Mucosa of descending colon (tissue), 3 donors: ENCODE measurements at regions not wholly inside any gene's neighbourhood (a gene's known extent, or its start where the extent isn't known, plus 50 kb on each side); places are given as distances from the start of the nearest gene placed in this dataset.

ENCODE experiments used
- ATAC-seq: fragments of 200-7000 bp; cut with Tn5 transposase; one replicate; pipeline ENCODE4 v1.9.1; 2020; ENCODE audit warnings: mild to moderate bottlenecking, moderate library complexity
- DNase-seq, 3 donors: peaks; one replicate each; pipeline ENCODE4 v3.0.0-alpha.2; 2020
- H3K36me3 ChIP-seq: fragments of 200-600 bp; one replicate; pipeline ENCODE4 v1.8.0; 2021; ENCODE audit warnings: low read depth, mild to moderate bottlenecking
- H3K4me1 ChIP-seq: fragments of 200-600 bp; one replicate; pipeline ENCODE4 v1.8.0; 2021; ENCODE audit warnings: low read depth, mild to moderate bottlenecking
- H3K4me3 ChIP-seq: fragments of 200-600 bp; one replicate; pipeline ENCODE4 v1.8.0; 2021; ENCODE audit warnings: mild to moderate bottlenecking
- H3K9me3 ChIP-seq: fragments of 200-600 bp; one replicate; pipeline ENCODE4 v1.8.0; 2021; ENCODE audit warnings: mild to moderate bottlenecking
- CTCF ChIP-seq: fragments of 200-600 bp; IDR thresholded peaks from one replicate; pipeline ENCODE4 v1.8.0; 2022; ENCODE audit warnings: antibody characterized with exemption, mild to moderate bottlenecking
- intact Hi-C, 2 donors: fragments of 100-400 bp; cut with DNase I in 1 of 2; cut with micrococcal nuclease in 1 of 2; formaldehyde crosslinking; loops; one replicate each; pipeline versions ENCODE4 v1.11.0 to v1.11.1; 2022; cut with DNase I, micrococcal nuclease
- donor health status: DM: no; HTN: no; CAD: no; lungs with moderate emphysema.
- donor health status: DM: no; HTN: no; CAD: no.
- donor health status: DM: no; HTN: yes; CAD: no.

- TF ChIP-seq CTCF: no peak
- Histone ChIP-seq H3K36me3 (no peaks in the 10 kb centered on the region), H3K4me1 (no peaks in the 10 kb centered on the region), H3K4me3 (no peak overlapping the region), H3K9me3 (no peaks in the 10 kb centered on the region)
- DNase-seq: no peak
- ATAC-seq: no peak
- intact Hi-C loops: no loop called here
These were observed 699.9 kb upstream of the MEF2C start for GRCh38 chr5:89582768-89583339.

GRCh38 chr5:89580976-89581375 is 698.0 kb upstream of the MEF2C start:
- ATAC-seq (no peak), DNase-seq (no peak)
- Histone ChIP-seq H3K4me3 (no peak overlapping the region), H3K9me3 (no peaks in the 10 kb centered on the region), H3K36me3 (no peaks in the 10 kb centered on the region), H3K4me1 (no peaks in the 10 kb centered on the region)
- no peak for TF ChIP-seq CTCF
- intact Hi-C loops: no loop called here

GRCh38 chr5:89575319-89575718 is 692.3 kb upstream of the MEF2C start:
- no peaks in the 10 kb centered on the region for H3K36me3 ChIP-seq
- no peak for TF ChIP-seq CTCF
- no peak overlapping the region for H3K4me3 ChIP-seq
- H3K4me1 ChIP-seq: no peaks in the 10 kb centered on the region
- H3K9me3 ChIP-seq: no peaks in the 10 kb centered on the region
- DNase-seq: no peak
- intact Hi-C loops: no loop called here
- ATAC-seq: no peak

- no peaks in the 10 kb centered on the region for H3K9me3 ChIP-seq
- DNase-seq (no peak), ATAC-seq (no peak)
- H3K36me3 ChIP-seq: no peaks in the 10 kb centered on the region
- intact Hi-C loops: no loop called here
- no peak overlapping the region for H3K4me3 ChIP-seq
- no peaks in the 10 kb centered on the region for H3K4me1 ChIP-seq
- no peak for TF ChIP-seq CTCF
These were observed 690.4 kb upstream of the MEF2C start for GRCh38 chr5:89573345-89573744.

GRCh38 chr5:89572696-89573095 is 689.7 kb upstream of the MEF2C start:
- no peak for TF ChIP-seq CTCF
- intact Hi-C loops: no loop called here
- H3K36me3 ChIP-seq: no peaks in the 10 kb centered on the region
- DNase-seq (no peak), ATAC-seq (no peak)
- H3K4me1 ChIP-seq: no peaks in the 10 kb centered on the region
- no peak overlapping the region for H3K4me3 ChIP-seq
- H3K9me3 ChIP-seq: no peaks in the 10 kb centered on the region

GRCh38 chr5:89570557-89570956 is 687.6 kb upstream of the MEF2C start:
- DNase-seq: no peak
- no peak for TF ChIP-seq CTCF
- no peak overlapping the region for H3K4me3 ChIP-seq
- intact Hi-C loops: no loop called here
- no peaks in the 10 kb centered on the region for H3K9me3 ChIP-seq
- no peak for ATAC-seq
- no peaks in the 10 kb centered on the region for H3K4me1 ChIP-seq
- H3K36me3 ChIP-seq: no peaks in the 10 kb centered on the region
